SU-DHL-6 (cell line): ENCODE measurements at regions not wholly inside any gene's neighbourhood (a gene's known extent, or its start where the extent isn't known, plus 50 kb on each side); places are given as distances from the start of the nearest gene placed in this dataset.

ENCODE experiments used
- H2AFZ ChIP-seq: fragments of 200-600 bp; sonication (generic); 2 replicates; pipeline ENCODE4 v1.6.1; 2014; ENCODE audit warnings: low read depth, mild to moderate bottlenecking, moderate library complexity, mixed read lengths, antibody characterized with exemption, low read length; ENCODE audit not compliant: severe bottlenecking
- H3F3A ChIP-seq: fragments of 200-600 bp; shearing (Covaris generic); 2 replicates; pipeline ENCODE4 v1.6.0; 2016; ENCODE audit warnings: antibody characterized with exemption, mild to moderate bottlenecking; ENCODE audit not compliant: insufficient read depth
- H3K27ac ChIP-seq: fragments of 200-600 bp; sonication (generic); 2 replicates; pipeline ENCODE4 v1.5.1; 2016; ENCODE audit warnings: low read depth, mild to moderate bottlenecking, low read length, moderate library complexity, mixed read lengths
- H3K27me3 ChIP-seq: fragments of 200-600 bp; sonication (generic), shearing (Covaris generic); 2 replicates; pipeline ENCODE4 v1.6.0; 2014; ENCODE audit warnings: mild to moderate bottlenecking, low read length
- H3K36me3 ChIP-seq: fragments of 200-600 bp; sonication (generic); 2 replicates; pipeline ENCODE4 v1.6.1; 2014; ENCODE audit warnings: mild to moderate bottlenecking, low read length, mixed read lengths
- H3K4me2 ChIP-seq: fragments of 300-600, 200-600 bp; shearing (Covaris generic), sonication (generic); 2 replicates; pipeline ENCODE4 v1.6.0; 2014; ENCODE audit warnings: low read length, low read depth, mild to moderate bottlenecking; ENCODE audit not compliant: poor library complexity, severe bottlenecking
- H3K4me3 ChIP-seq: fragments of 200-600 bp; sonication (generic); 2 replicates; pipeline ENCODE4 v1.5.1; 2014; ENCODE audit warnings: antibody characterized with exemption, low read length, mild to moderate bottlenecking, mixed read lengths; ENCODE audit not compliant: insufficient read depth, poor library complexity, severe bottlenecking
- H3K79me2 ChIP-seq: fragments of 200-600 bp; sonication (generic); 2 replicates; pipeline ENCODE4 v1.6.1; 2014; ENCODE audit warnings: mild to moderate bottlenecking, low read length, moderate library complexity; ENCODE audit not compliant: insufficient read depth
- H3K9ac ChIP-seq: fragments of 200-600 bp; sonication (generic); 2 replicates; pipeline ENCODE4 v1.7.0; 2014; ENCODE audit warnings: mild to moderate bottlenecking, low read length
- H3K9me2 ChIP-seq: fragments of 200-600 bp; sonication (generic); replicated peaks from 2 replicates; pipeline ENCODE4 v1.6.1; 2014; ENCODE audit warnings: low read length; ENCODE audit not compliant: insufficient read depth
- H3K9me3 ChIP-seq: fragments of 200-600 bp; sonication (generic); 2 replicates; pipeline ENCODE4 v1.6.1; 2014; ENCODE audit warnings: low read length, mixed read lengths; ENCODE audit not compliant: insufficient read depth
- H4K20me1 ChIP-seq: fragments of 200-600 bp; sonication (generic); 2 replicates; pipeline ENCODE4 v1.6.1; 2014; ENCODE audit warnings: low read depth, mild to moderate bottlenecking, antibody characterized with exemption, low read length, moderate library complexity, mixed read lengths
- EZH2phosphoT487 ChIP-seq: fragments of 200-600 bp; sonication (generic), shearing (Covaris generic); conservative IDR thresholded peaks from 2 replicates; pipeline ENCODE4 v1.6.1; 2018; ENCODE audit warnings: mild to moderate bottlenecking, antibody characterized with exemption, low read length, moderate library complexity, mixed read lengths
- TF ChIP-seq, protein P1 (sequence below): fragments of 200-600 bp; sonication (generic); IDR thresholded peaks from one replicate; pipeline ENCODE4 v1.5.1; 2017; ENCODE audit warnings: antibody characterized with exemption, mild to moderate bottlenecking, low read length, moderate library complexity; ENCODE audit not compliant: insufficient read depth, poor library complexity, severe bottlenecking

DNA sequence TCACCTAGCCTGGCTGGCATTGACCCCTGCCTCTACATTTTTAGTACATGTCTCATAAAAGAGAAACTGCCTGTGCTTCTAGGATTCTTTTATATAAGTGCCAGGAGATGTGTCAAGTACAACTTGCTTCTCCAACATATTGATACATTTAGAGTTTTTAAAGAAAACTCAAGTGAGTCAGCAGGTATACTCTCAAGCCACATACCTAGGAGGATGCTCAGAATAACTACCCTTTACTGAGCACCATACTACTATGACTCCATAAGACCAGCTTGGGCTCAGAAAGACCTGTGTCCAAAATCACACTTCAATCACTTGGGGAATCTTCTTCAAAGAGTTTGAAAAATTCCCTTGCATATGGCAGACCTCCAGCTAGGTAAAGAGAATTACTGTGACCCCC, 389.8 kb upstream of the SLC24A2 start:
- TF ChIP-seq, protein P1, sequence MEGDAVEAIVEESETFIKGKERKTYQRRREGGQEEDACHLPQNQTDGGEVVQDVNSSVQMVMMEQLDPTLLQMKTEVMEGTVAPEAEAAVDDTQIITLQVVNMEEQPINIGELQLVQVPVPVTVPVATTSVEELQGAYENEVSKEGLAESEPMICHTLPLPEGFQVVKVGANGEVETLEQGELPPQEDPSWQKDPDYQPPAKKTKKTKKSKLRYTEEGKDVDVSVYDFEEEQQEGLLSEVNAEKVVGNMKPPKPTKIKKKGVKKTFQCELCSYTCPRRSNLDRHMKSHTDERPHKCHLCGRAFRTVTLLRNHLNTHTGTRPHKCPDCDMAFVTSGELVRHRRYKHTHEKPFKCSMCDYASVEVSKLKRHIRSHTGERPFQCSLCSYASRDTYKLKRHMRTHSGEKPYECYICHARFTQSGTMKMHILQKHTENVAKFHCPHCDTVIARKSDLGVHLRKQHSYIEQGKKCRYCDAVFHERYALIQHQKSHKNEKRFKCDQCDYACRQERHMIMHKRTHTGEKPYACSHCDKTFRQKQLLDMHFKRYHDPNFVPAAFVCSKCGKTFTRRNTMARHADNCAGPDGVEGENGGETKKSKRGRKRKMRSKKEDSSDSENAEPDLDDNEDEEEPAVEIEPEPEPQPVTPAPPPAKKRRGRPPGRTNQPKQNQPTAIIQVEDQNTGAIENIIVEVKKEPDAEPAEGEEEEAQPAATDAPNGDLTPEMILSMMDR, result no peak
- TF ChIP-seq EZH2phosphoT487, result no peak
- no peak overlapping the region for H3K4me2 ChIP-seq
- H3K9ac ChIP-seq, result no peak overlapping the region
- no peaks in the 10 kb centered on the region for H3K9me3 ChIP-seq
- H2AFZ ChIP-seq, result no peak overlapping the region
- peaks cover 7% of the 10 kb centered on the region; the same call in 1 of the 2 replicates for H3K27me3 ChIP-seq
- no peak overlapping the region for H3K27ac ChIP-seq
- no peaks in the 10 kb centered on the region for H4K20me1 ChIP-seq
- no peaks in the 10 kb centered on the region for H3K36me3 ChIP-seq
- H3K9me2 ChIP-seq, result 0 out of 2 replicates have a peak, but pooled peaks cover 4% of the 10 kb centered on the region
- no peaks in the 10 kb centered on the region for H3K79me2 ChIP-seq
- no peaks in the 10 kb centered on the region for H3F3A ChIP-seq
- no peak overlapping the region for H3K4me3 ChIP-seq

- no peak overlapping the region for H3K4me2 ChIP-seq
- H2AFZ ChIP-seq, result no peak overlapping the region
- no peaks in the 10 kb centered on the region for H3K9me3 ChIP-seq
- no peak overlapping the region for H3K9ac ChIP-seq
- no peaks in the 10 kb centered on the region for H4K20me1 ChIP-seq
- H3K9me2 ChIP-seq, result 0 out of 2 replicates have a peak, but pooled peaks cover 4% of the 10 kb centered on the region
- no peaks in the 10 kb centered on the region for H3K79me2 ChIP-seq
- no peak for TF ChIP-seq EZH2phosphoT487
- TF ChIP-seq, protein P1, result no peak
- no peak overlapping the region for H3K27ac ChIP-seq
- no peak overlapping the region for H3K4me3 ChIP-seq
- H3F3A ChIP-seq, result no peaks in the 10 kb centered on the region
- peaks cover 7% of the 10 kb centered on the region; the same call in 1 of the 2 replicates for H3K27me3 ChIP-seq
- no peaks in the 10 kb centered on the region for H3K36me3 ChIP-seq
Measured at GRCh38 chr9:20178197-20178596, 389.4 kb upstream of the SLC24A2 start.

GRCh38 chr9:20170122-20170521, 381.3 kb upstream of the SLC24A2 start:
- H2AFZ ChIP-seq, result no peak overlapping the region
- no peak overlapping the region for H3K27ac ChIP-seq
- H3K9me2 ChIP-seq, result no peaks in the 10 kb centered on the region
- H3F3A ChIP-seq, result no peaks in the 10 kb centered on the region
- H3K4me3 ChIP-seq, result no peak overlapping the region
- no peak overlapping the region for H3K4me2 ChIP-seq
- TF ChIP-seq, protein P1, result no peak
- no peak for TF ChIP-seq EZH2phosphoT487
- no peaks in the 10 kb centered on the region for H4K20me1 ChIP-seq
- no peaks in the 10 kb centered on the region for H3K79me2 ChIP-seq
- no peaks in the 10 kb centered on the region for H3K36me3 ChIP-seq
- no peaks in the 10 kb centered on the region for H3K27me3 ChIP-seq
- H3K9me3 ChIP-seq, result 0 out of 2 replicates have a peak, but pooled peaks cover 12% of the 10 kb centered on the region
- no peak overlapping the region for H3K9ac ChIP-seq
